PFSK-1 (cell line): ENCODE measurements at regions not wholly inside any gene's neighbourhood (a gene's known extent, or its start where the extent isn't known, plus 50 kb on each side); places are given as distances from the start of the nearest gene placed in this dataset.

Experiments used
- POLR2AphosphoS5 ChIP-seq: IDR thresholded peaks from 2 replicates; pipeline ENCODE4 v1.6.1; 2012; ENCODE audit warnings: low read depth, mild to moderate bottlenecking, control low read depth, low read length, moderate library complexity
- REST ChIP-seq, 2 experiments: IDR thresholded peaks; 2 replicates each; pipeline versions ENCODE4 v1.6.1 to v1.8.0; 2011 to 2012; ENCODE audit warnings: low read depth in 2 of 2, low read length in 2 of 2, control low read depth in 1 of 2, inconsistent platforms in 1 of 2, mild to moderate bottlenecking in 1 of 2, moderate library complexity in 1 of 2; ENCODE audit not compliant: insufficient read depth in 1 of 2
- TAF1 ChIP-seq: IDR thresholded peaks from 2 replicates; pipeline ENCODE4 v1.6.1; 2012; ENCODE audit warnings: low read length, control low read depth, borderline replicate concordance; ENCODE audit not compliant: insufficient read depth

DNA sequence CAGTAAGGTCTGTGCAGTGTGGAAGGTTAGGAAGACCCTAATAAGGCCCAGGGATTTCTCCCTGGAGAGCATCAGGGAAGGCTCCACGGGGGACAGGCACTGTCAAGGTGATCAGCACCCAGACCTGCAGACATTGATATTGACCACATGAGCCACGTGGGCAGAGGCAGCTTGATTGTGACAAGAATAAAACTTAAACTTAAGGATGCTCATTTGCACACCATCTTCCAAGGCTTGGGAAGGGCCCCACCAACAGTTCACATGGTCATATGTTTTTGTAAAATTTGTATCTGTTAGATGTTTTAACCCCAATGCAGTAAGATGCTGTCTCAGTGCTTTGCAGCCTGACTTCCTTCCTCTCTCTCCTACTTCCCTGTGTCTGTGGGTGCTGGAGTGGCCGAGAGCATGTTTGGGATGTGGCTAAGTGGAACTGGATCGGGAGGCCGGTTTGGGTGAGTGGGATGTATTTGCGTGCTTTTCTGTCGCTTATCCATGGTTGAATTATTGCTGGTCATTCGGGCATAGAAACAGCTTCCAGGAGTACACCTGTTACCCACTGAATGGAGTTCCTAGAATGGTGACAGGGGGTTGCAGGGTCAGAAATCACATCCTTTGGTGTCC is 49.8 kb upstream of the OLIG2 start:
- TF ChIP-seq REST (IDR thresholded peaks at IDR 0.05; ENCODE audit: insufficient read depth in 1 of 2, low read depth in 2 of 2, low read length in 2 of 2) (no peak), POLR2AphosphoS5 (no peak), TAF1 (no peak)
